ENCODE measurements at regions not wholly inside any gene's neighbourhood (a gene's known extent, or its start where the extent isn't known, plus 50 kb on each side); places are given as distances from the start of the nearest gene placed in this dataset.

DNA sequence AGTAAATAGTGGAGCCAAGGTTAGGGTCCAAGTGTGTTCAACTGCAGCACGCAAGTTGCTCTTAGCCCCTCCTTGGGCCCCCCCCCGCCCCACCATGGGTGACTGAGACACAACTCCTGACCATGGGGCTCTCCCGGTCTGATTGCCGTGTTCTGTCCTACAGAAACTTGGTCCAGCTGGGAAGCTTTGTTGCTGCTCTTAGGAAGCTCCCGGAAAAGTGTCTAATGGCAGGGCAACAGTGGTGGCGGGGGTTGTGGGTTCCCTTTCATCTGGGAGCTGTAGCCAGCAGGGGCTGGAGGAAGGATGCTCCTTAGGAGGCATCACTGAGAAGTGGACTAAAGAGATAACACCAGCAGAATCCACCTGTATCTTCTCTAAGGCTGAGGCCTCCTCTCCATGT lies 111.1 kb downstream of the CYP26B1 start:
- H3K27ac ChIP-seq: no peak overlapping the region
- TF ChIP-seq POLR2A (IDR thresholded peaks at IDR 0.05) (no peak), EP300 (IDR thresholded peaks at IDR 0.05) (no peak), POLR2AphosphoS5 (IDR thresholded peaks at IDR 0.05) (no peak)
- TF ChIP-seq, protein P1, sequence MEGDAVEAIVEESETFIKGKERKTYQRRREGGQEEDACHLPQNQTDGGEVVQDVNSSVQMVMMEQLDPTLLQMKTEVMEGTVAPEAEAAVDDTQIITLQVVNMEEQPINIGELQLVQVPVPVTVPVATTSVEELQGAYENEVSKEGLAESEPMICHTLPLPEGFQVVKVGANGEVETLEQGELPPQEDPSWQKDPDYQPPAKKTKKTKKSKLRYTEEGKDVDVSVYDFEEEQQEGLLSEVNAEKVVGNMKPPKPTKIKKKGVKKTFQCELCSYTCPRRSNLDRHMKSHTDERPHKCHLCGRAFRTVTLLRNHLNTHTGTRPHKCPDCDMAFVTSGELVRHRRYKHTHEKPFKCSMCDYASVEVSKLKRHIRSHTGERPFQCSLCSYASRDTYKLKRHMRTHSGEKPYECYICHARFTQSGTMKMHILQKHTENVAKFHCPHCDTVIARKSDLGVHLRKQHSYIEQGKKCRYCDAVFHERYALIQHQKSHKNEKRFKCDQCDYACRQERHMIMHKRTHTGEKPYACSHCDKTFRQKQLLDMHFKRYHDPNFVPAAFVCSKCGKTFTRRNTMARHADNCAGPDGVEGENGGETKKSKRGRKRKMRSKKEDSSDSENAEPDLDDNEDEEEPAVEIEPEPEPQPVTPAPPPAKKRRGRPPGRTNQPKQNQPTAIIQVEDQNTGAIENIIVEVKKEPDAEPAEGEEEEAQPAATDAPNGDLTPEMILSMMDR (IDR thresholded peaks at IDR 0.05): no peak
- H3K36me3 ChIP-seq: no peaks in the 10 kb centered on the region
- no peaks in the 10 kb centered on the region for H3K9me3 ChIP-seq
- 94 to 100% methylated on average over 5 to 6 of the region's 6 CpGs for WGBS, 2 donors
- H3K4me3 ChIP-seq: no peak overlapping the region
- H3K27me3 ChIP-seq: no peaks in the 10 kb centered on the region
- H3K4me1 ChIP-seq: no peaks in the 10 kb centered on the region
- DNase-seq: no peak
- no peak for ATAC-seq (ENCODE audit: low FRiP score in 2 of 2)

DNA sequence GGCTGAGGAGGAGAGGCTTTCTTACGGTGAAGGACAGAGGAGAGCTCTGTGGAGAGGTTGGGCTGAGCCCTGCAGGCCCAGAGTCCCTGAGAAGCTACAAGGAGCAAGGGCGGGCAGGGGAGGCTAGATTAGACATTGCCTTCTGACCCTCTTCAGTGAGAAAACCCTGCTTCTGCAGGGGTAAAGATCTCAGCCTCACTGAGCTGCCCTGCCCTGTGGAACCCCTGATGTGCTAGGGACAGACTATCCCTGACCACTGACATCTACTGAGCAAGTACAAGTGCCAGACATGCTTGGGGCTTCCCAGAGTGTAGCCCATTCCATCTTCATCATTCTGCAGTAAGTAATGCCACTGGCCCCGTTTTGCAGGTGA lies 111.5 kb downstream of the CYP26B1 start:
- TF ChIP-seq POLR2AphosphoS5 (IDR thresholded peaks at IDR 0.05) (no peak), EP300 (IDR thresholded peaks at IDR 0.05) (no peak), POLR2A (IDR thresholded peaks at IDR 0.05) (no peak)
- TF ChIP-seq, protein P1 (IDR thresholded peaks at IDR 0.05): no peak
- no peaks in the 10 kb centered on the region for H3K9me3 ChIP-seq
- H3K4me1 ChIP-seq: no peaks in the 10 kb centered on the region
- H3K36me3 ChIP-seq: no peaks in the 10 kb centered on the region
- 88 to 89% methylated on average over 2 to 3 of the region's 3 CpGs for WGBS, 2 donors
- no peak overlapping the region for H3K27ac ChIP-seq
- DNase-seq: no peak
- H3K27me3 ChIP-seq: no peaks in the 10 kb centered on the region
- H3K4me3 ChIP-seq: no peak overlapping the region
- ATAC-seq (ENCODE audit: low FRiP score in 2 of 2): no peak

- no peak for DNase-seq
- Histone ChIP-seq H3K27me3 (no peaks in the 10 kb centered on the region), H3K36me3 (no peaks in the 10 kb centered on the region), H3K27ac (no peak overlapping the region), H3K9me3 (no peaks in the 10 kb centered on the region), H3K4me1 (no peaks in the 10 kb centered on the region), H3K4me3 (no peak overlapping the region)
- 66 to 83% methylated on average over 10 to 12 of the region's 12 CpGs for WGBS, 2 donors
- no peak for TF ChIP-seq POLR2AphosphoS5 (IDR thresholded peaks at IDR 0.05)
- no peak for TF ChIP-seq POLR2A (IDR thresholded peaks at IDR 0.05)
- TF ChIP-seq, protein P1 (IDR thresholded peaks at IDR 0.05): no peak
- TF ChIP-seq EP300 (IDR thresholded peaks at IDR 0.05): no peak
- ATAC-seq (ENCODE audit: low FRiP score in 2 of 2): no peak
Measured at GRCh38 chr2:72035518-72036172, 112.0 kb downstream of the CYP26B1 start.

DNA sequence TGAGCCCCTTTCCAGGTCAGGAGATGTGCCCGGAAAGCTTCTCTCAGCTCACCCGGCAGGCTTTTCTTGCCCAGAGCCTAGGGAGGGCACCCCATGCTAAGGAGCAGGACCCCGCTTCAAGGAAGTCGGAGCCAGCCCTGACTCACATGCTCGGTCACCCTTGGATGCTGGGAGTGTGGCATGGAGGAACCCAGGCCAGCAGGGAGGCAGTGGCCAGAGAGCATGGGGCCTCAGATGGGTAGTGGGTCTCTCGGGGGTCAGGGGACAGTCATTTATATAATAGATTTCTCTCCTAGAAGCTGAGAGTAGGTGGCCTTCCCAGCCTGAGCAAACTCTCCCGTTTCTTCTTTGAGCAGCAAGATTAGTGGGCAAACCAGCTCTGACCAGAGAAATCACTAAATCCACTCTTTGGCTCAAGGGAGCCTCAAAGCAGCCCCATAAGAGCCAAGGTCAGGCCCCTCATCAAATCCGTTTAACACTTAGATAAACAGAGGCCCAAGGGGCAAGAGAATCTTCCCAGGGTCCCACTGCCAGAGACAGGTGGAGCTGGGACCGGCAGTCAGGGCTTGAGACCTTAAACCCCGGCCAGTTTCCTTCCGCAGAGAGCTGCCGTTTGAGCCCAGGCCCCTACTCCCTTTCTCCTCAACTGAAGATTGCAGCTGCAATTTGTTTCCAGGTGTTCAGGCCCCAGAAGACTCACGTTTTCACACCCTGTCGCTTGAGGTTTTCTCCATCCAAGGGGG lies 113.1 kb downstream of the CYP26B1 start:
- ATAC-seq (ENCODE audit: low FRiP score in 2 of 2): no peak
- Histone ChIP-seq H3K4me1 (no peaks in the 10 kb centered on the region), H3K4me3 (no peak overlapping the region), H3K27me3 (no peaks in the 10 kb centered on the region), H3K27ac (no peak overlapping the region), H3K9me3 (no peaks in the 10 kb centered on the region), H3K36me3 (no peaks in the 10 kb centered on the region)
- 79 to 85% methylated on average over 6 to 14 of the region's 14 CpGs for WGBS, 2 donors
- no peak for DNase-seq
- TF ChIP-seq, protein P1 (IDR thresholded peaks at IDR 0.05): no peak

GRCh38 chr2:72033636-72034035 lies 114.0 kb downstream of the CYP26B1 start:
- ATAC-seq (ENCODE audit: low FRiP score in 2 of 2) (no peak), DNase-seq (peak in 1 of 2 donors; percentile 37)
- Histone ChIP-seq H3K9me3 (no peaks in the 10 kb centered on the region), H3K36me3 (no peaks in the 10 kb centered on the region), H3K4me1 (no peaks in the 10 kb centered on the region), H3K27me3 (no peaks in the 10 kb centered on the region), H3K4me3 (no peak overlapping the region), H3K27ac (no peak overlapping the region)
- WGBS, 2 donors: 52 to 71% methylated on average over 8 of the region's 8 CpGs
- TF ChIP-seq POLR2A (IDR thresholded peaks at IDR 0.05): no peak
- TF ChIP-seq POLR2AphosphoS5 (IDR thresholded peaks at IDR 0.05): no peak
- TF ChIP-seq, protein P1 (IDR thresholded peaks at IDR 0.05): no peak
- no peak for TF ChIP-seq EP300 (IDR thresholded peaks at IDR 0.05)
